ENCODE measurements at regions not wholly inside any gene's neighbourhood (a gene's known extent, or its start where the extent isn't known, plus 50 kb on each side); places are given as distances from the start of the nearest gene placed in this dataset.

- TF ChIP-seq, protein P1, sequence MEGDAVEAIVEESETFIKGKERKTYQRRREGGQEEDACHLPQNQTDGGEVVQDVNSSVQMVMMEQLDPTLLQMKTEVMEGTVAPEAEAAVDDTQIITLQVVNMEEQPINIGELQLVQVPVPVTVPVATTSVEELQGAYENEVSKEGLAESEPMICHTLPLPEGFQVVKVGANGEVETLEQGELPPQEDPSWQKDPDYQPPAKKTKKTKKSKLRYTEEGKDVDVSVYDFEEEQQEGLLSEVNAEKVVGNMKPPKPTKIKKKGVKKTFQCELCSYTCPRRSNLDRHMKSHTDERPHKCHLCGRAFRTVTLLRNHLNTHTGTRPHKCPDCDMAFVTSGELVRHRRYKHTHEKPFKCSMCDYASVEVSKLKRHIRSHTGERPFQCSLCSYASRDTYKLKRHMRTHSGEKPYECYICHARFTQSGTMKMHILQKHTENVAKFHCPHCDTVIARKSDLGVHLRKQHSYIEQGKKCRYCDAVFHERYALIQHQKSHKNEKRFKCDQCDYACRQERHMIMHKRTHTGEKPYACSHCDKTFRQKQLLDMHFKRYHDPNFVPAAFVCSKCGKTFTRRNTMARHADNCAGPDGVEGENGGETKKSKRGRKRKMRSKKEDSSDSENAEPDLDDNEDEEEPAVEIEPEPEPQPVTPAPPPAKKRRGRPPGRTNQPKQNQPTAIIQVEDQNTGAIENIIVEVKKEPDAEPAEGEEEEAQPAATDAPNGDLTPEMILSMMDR (conservative IDR thresholded peaks at IDR 0.05; ENCODE audit: low read depth, low read length), result no peak
- no peak overlapping the region for H3K4me3 ChIP-seq (ENCODE audit: low read depth, low read length)
- no peak for DNase-seq (ENCODE audit: low read depth)
These were observed 512.2 kb upstream of the MARCKS start for GRCh38 chr6:113344969-113345368.

GRCh38 chr6:113347436-113347835, 509.7 kb upstream of the MARCKS start:
- TF ChIP-seq, protein P1 (conservative IDR thresholded peaks at IDR 0.05; ENCODE audit: low read depth, low read length), result no peak
- no peak overlapping the region for H3K4me3 ChIP-seq (ENCODE audit: low read depth, low read length)
- DNase-seq (ENCODE audit: low read depth), result no peak

DNA sequence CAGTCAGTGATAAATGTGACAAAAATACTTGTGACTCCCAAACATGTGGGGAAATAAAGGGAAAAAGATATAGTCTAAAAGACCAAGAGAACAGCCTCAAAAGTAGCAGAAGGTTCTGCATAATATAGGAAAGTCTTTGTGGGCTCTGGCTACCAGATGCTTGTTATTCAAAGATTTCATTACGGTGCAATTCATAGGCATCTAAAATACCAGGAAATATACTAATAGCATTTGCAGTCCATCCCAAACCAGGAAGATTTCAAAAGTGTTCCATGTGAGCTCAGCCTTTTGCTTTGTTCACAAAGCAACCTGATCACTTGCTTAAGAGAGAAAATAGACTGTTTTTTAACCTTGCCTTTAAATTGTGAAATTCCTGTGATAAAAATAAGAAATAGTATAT, 506.7 kb upstream of the MARCKS start:
- DNase-seq (ENCODE audit: low read depth), result no peak
- H3K4me3 ChIP-seq (ENCODE audit: low read depth, low read length), result no peak overlapping the region
- TF ChIP-seq, protein P1 (conservative IDR thresholded peaks at IDR 0.05; ENCODE audit: low read depth, low read length), result no peak

DNA sequence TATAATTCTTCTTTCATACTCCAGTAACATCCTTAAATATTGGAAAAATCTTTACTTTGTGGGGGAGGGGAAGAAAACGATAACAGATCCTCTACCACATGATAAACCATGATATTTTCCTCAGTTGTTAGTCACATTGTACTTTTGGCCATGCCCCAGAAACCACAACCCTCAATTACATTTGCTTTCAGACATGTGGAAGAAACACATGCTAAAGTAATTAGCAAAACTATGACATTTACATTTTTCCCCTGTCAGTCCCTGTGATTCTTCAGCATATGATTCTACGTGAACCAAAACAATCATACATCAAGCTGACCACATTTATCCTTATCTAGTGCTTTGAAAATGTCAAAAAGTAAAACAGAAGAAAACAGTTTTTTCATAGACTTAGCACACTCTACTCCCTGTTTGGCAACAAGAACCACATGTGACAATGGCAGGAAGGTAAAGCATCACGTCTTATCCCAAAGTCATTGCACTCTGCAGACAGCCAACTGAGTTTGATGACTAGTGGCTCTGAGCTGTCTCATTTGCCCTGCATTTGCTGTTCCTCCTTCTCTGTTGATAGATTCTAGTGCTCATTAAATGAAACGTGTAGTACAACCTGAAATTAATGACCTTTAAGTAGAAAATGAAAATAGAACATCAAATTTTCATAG, 505.8 kb upstream of the MARCKS start:
- no peak overlapping the region for H3K4me3 ChIP-seq (ENCODE audit: low read depth, low read length)
- TF ChIP-seq, protein P1 (conservative IDR thresholded peaks at IDR 0.05; ENCODE audit: low read depth, low read length), result no peak
- no peak for DNase-seq (ENCODE audit: low read depth)

DNA sequence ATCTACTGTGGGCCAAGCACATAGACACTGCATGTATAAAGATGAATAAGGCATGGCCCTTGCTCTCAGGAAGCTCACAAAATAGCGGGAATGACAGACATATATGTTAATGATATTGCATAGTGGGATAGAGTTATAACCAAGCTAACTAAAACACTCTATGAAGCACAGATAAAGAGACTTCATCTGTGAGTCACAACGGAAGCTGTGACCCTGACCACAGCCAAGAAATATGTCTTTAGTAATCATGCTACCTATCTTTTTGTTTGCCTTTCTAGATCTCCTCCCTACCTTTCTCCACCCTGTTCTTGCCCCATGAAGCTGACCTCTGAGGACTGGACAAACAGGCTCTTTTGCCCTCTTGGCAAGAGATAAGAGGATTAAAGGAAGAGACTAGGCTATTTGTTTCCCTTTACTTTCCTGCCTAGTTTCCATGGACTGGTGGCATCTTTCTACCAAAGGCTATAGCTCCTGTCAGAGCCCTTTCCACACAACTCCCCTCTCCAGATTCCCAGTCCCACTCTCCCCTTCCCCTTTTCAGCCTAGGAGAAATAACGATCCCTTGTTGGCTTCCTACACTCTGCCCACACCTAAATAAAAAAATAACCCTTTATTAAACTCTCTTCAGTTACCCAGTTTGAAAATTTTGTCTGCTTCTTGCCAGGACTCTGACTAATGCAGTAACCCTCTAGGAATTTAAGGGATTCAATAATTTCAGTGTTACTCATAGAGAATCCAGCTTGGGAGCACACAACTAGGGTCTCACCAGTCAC, 504.9 kb upstream of the MARCKS start:
- DNase-seq (ENCODE audit: low read depth), result peak; percentile 42
- TF ChIP-seq, protein P1 (conservative IDR thresholded peaks at IDR 0.05; ENCODE audit: low read depth, low read length), result no peak
- no peak overlapping the region for H3K4me3 ChIP-seq (ENCODE audit: low read depth, low read length)

- DNase-seq (ENCODE audit: low read depth), result no peak
- TF ChIP-seq, protein P1 (conservative IDR thresholded peaks at IDR 0.05; ENCODE audit: low read depth, low read length), result no peak
- no peak overlapping the region for H3K4me3 ChIP-seq (ENCODE audit: low read depth, low read length)
These were observed 504.3 kb upstream of the MARCKS start for GRCh38 chr6:113352831-113353230.
